K562 (cell line): ENCODE measurements at regions not wholly inside any gene's neighbourhood (a gene's known extent, or its start where the extent isn't known, plus 50 kb on each side); places are given as distances from the start of the nearest gene placed in this dataset.
A peak's percentile ranks its signal among the peaks of the same experiment; 100 is the strongest.

Source experiments
- ATAC-seq: fragments of 200-7000 bp; cut with Tn5 transposase; 3 replicates; pipeline ENCODE4 v1.9.1; 2020; ENCODE audit warnings: moderate library complexity
- BruUV-seq: library from RNA; stranded (reverse); fragments of 400-500 nt; replicated peaks from 2 replicates; lab custom pipeline; 2021; lab: Mats Ljungman, UMichigan
- CTCF ChIA-PET: fragments of 300-600 bp; formaldehyde crosslinking; extraction: SDS; loops from one replicate; lab custom pipeline; 2021; ENCODE audit warnings: low intra/inter-chr PET ratio; lab: Yijun Ruan, JAX
- POLR2A ChIA-PET: fragments of 300-600, 350-650 bp; sonication (Branson Sonifier 250); formaldehyde crosslinking; extraction: SDS; loops from one replicate; lab custom pipeline; 2021; ENCODE audit warnings: antibody characterized with exemption, inconsistent platforms; lab: Yijun Ruan, JAX
- DNase-seq, 4 experiments: peaks; one replicate each; pipeline versions ENCODE4 v3.0.0 to v3.0.0-alpha.2; 2011 to 2018; ENCODE audit warnings: low spot score in 3 of 4, mixed read lengths in 3 of 4; ENCODE audit errors: extremely low read depth in 1 of 4
- FAIRE-seq: peaks from 2 replicates; lab custom pipeline; 2011; peaks lifted over from hg19 to GRCh38; lab: Jason Lieb, UNC
- H2AFZ ChIP-seq: 2 replicates; pipeline ENCODE4 v1.6.0; 2011; ENCODE audit warnings: low read depth, low read length, control low read depth, inconsistent platforms
- H3K27ac ChIP-seq: fragments of 200-600 bp; 3 replicates; pipeline ENCODE4 v1.8.0; 2011; ENCODE audit warnings: low read depth, mild to moderate bottlenecking, control low read depth, inconsistent platforms, low read length, moderate library complexity, mixed read lengths; ENCODE audit errors: extremely low read depth
- H3K27me3 ChIP-seq, 2 experiments: fragments of 300-600 bp in 1 of 2; 2 replicates in 1 of 2; 3 replicates in 1 of 2; pipeline versions ENCODE4 v1.6.0 to v1.8.0; 2011; ENCODE audit warnings: inconsistent platforms in 2 of 2, low read length in 2 of 2, mild to moderate bottlenecking in 1 of 2, mixed read lengths in 1 of 2, moderate library complexity in 1 of 2; ENCODE audit not compliant: control insufficient read depth in 2 of 2, insufficient read depth in 2 of 2
- H3K36me3 ChIP-seq: fragments of 300-600 bp; 3 replicates; pipeline ENCODE4 v1.8.0; 2011; ENCODE audit warnings: mild to moderate bottlenecking, low read length, inconsistent platforms; ENCODE audit not compliant: control insufficient read depth, insufficient read depth
- H3K4me1 ChIP-seq, 2 experiments: fragments of 200-600 bp in 1 of 2; replicated peaks in 1 of 2; 2 replicates in 1 of 2; 3 replicates in 1 of 2; pipeline versions ENCODE4 v1.5.1 to v1.8.0; 2011; ENCODE audit warnings: inconsistent platforms in 2 of 2, low read length in 2 of 2, mild to moderate bottlenecking in 1 of 2, mixed read lengths in 1 of 2, moderate library complexity in 1 of 2; ENCODE audit not compliant: control insufficient read depth in 2 of 2, insufficient read depth in 2 of 2
- H3K4me2 ChIP-seq: 2 replicates; pipeline ENCODE4 v1.6.1; 2011; ENCODE audit warnings: low read length, control low read depth, inconsistent platforms, mixed read lengths; ENCODE audit not compliant: insufficient read depth
- H3K4me3 ChIP-seq: fragments of 200-600 bp; sonication (generic), shearing (Covaris generic); 2 replicates; pipeline ENCODE4 v1.5.1; 2016; ENCODE audit warnings: control low read depth, inconsistent platforms
- H3K79me2 ChIP-seq: fragments of 200-600 bp; 3 replicates; pipeline ENCODE4 v1.8.0; 2011; ENCODE audit warnings: low read length, inconsistent platforms; ENCODE audit not compliant: control insufficient read depth, insufficient read depth
- H3K9ac ChIP-seq, 2 experiments: 2 replicates each; pipeline versions ENCODE4 v1.6.0 to v1.6.1; 2011; ENCODE audit warnings: low read depth in 2 of 2, low read length in 2 of 2, control low read depth in 1 of 2, inconsistent platforms in 1 of 2, mild to moderate bottlenecking in 1 of 2, mixed read lengths in 1 of 2; ENCODE audit not compliant: insufficient read depth in 1 of 2
- H3K9me1 ChIP-seq: one replicate; pipeline ENCODE4 v1.6.0; 2011; ENCODE audit warnings: inconsistent platforms, mild to moderate bottlenecking, low read length, moderate library complexity; ENCODE audit not compliant: control insufficient read depth, insufficient read depth
- H3K9me3 ChIP-seq: replicated peaks from 2 replicates; pipeline ENCODE4 v1.5.1; 2011; ENCODE audit warnings: low read depth, low read length, inconsistent platforms; ENCODE audit not compliant: control insufficient read depth, insufficient read depth
- H4K20me1 ChIP-seq: replicated peaks from 2 replicates; pipeline ENCODE4 v1.6.1; 2011; ENCODE audit warnings: low read length, inconsistent platforms, mixed read lengths; ENCODE audit not compliant: control insufficient read depth, insufficient read depth
- CEBPB ChIP-seq: fragments of 450-650 bp; IDR thresholded peaks from 2 replicates; pipeline ENCODE4 v1.6.1; 2016; ENCODE audit warnings: missing genetic modification characterization, missing compliant biosample characterization
- CEBPG ChIP-seq, 3 experiments: fragments of 200-800 bp in 1 of 3; sonication (Bioruptor generic) in 1 of 3; sonication (generic) in 1 of 3; formaldehyde crosslinking in 1 of 3; IDR thresholded peaks in 2 of 3; conservative IDR thresholded peaks in 1 of 3; 2 replicates each; pipeline versions ENCODE4 v1.6.1 to v1.8.0; 2016 to 2022; ENCODE audit warnings: missing compliant biosample characterization in 2 of 3, missing genetic modification characterization in 2 of 3, mild to moderate bottlenecking in 1 of 3, missing genetic modification reagents in 1 of 3
- ESRRA ChIP-seq: fragments of 450-650 bp; IDR thresholded peaks from 2 replicates; pipeline ENCODE4 v1.6.1; 2014; ENCODE audit warnings: low read depth, mild to moderate bottlenecking, moderate library complexity, borderline replicate concordance
- HNRNPLL ChIP-seq: fragments of 200-400 bp; formaldehyde crosslinking; IDR thresholded peaks from 2 replicates; pipeline ENCODE4 v1.6.1; 2017; ENCODE audit warnings: low read length, low read depth, mild to moderate bottlenecking; ENCODE audit not compliant: poor library complexity, severe bottlenecking
- HOMEZ ChIP-seq: fragments of 250-450 bp; sonication (Bioruptor Pico); IDR thresholded peaks from 2 replicates; pipeline ENCODE4 v1.4.0; 2020; ENCODE audit warnings: mild to moderate bottlenecking, moderate library complexity
- MTA1 ChIP-seq: fragments of 450-650 bp; IDR thresholded peaks from 2 replicates; pipeline ENCODE4 v1.6.1; 2017; ENCODE audit warnings: borderline replicate concordance
- PHB2 ChIP-seq: fragments of 450-650 bp; IDR thresholded peaks from 2 replicates; pipeline ENCODE4 v1.6.1; 2017; ENCODE audit warnings: low read depth
- RBBP5 ChIP-seq: fragments of 200-600 bp; sonication (generic); IDR thresholded peaks from 2 replicates; pipeline ENCODE4 v1.6.1; 2012; ENCODE audit warnings: borderline replicate concordance, mild to moderate bottlenecking, low read length, control low read depth, inconsistent platforms; ENCODE audit not compliant: insufficient read depth, poor library complexity, severe bottlenecking
- SIN3A ChIP-seq, 2 experiments: fragments of 150-350 bp in 1 of 2; IDR thresholded peaks; 2 replicates each; pipeline ENCODE4 v1.6.1; 2011 to 2016; ENCODE audit warnings: borderline replicate concordance in 2 of 2, low read depth in 2 of 2, low read length in 2 of 2, mild to moderate bottlenecking in 2 of 2, moderate library complexity in 2 of 2; ENCODE audit not compliant: control insufficient read depth in 1 of 2
- ZNF561 ChIP-seq: fragments of 450-650 bp; formaldehyde crosslinking; conservative IDR thresholded peaks from 2 replicates; pipeline ENCODE4 v1.4.0; 2020; ENCODE audit warnings: mild to moderate bottlenecking, moderate library complexity
- ZNF77 ChIP-seq: fragments of 250-450 bp; sonication (Bioruptor Pico); IDR thresholded peaks from 2 replicates; pipeline ENCODE4 v1.5.0; 2020
- in situ Hi-C: fragments of 300-500 bp; cut with MboI; formaldehyde crosslinking; loops from 4 replicates; pipeline ENCODE4 v1.15.0; 2018; ENCODE audit warnings: inconsistent platforms, mixed read lengths
- intact Hi-C: fragments of 100-400 bp; cut with micrococcal nuclease; formaldehyde crosslinking; loops from 2 replicates; pipeline ENCODE4 v1.14.2; 2022
- TF ChIP-seq, protein P1 (sequence below): sonication (generic); formaldehyde crosslinking; IDR thresholded peaks from 2 replicates; pipeline ENCODE4 v1.8.0; 2022; ENCODE audit warnings: mild to moderate bottlenecking, missing genetic modification reagents, borderline replicate concordance
- TF ChIP-seq, protein P2 (sequence below): fragments of 250-450 bp; sonication (Bioruptor Pico); IDR thresholded peaks from 2 replicates; pipeline ENCODE4 v1.5.1; 2021; ENCODE audit warnings: mild to moderate bottlenecking
- TF ChIP-seq, protein P3 (sequence below): fragments of 250-450 bp; sonication (Bioruptor Pico); IDR thresholded peaks from 2 replicates; pipeline ENCODE4 v1.4.0; 2020

DNA sequence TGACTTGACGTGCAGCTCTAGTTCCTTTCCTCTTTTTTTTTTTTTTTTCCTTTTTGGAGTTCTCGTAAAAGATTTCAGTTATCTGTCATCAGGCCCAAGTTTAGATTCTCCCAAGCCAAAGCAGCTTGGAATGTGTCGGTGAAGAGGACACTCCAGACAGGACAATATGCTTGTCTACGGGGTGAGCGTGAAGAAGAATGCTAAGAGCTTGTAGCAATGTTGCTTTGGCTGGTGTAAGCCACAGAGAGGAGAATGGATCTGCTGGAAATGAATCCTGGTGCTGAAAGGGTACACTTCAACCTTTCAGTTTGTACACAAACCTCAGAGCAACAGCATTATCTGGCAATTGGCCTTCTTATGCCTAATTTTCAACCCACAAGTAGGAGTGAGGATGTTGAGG lies 92.4 kb downstream of the ISL1 start (continued):
- no peak for TF ChIP-seq RBBP5
- TF ChIP-seq, protein P1, sequence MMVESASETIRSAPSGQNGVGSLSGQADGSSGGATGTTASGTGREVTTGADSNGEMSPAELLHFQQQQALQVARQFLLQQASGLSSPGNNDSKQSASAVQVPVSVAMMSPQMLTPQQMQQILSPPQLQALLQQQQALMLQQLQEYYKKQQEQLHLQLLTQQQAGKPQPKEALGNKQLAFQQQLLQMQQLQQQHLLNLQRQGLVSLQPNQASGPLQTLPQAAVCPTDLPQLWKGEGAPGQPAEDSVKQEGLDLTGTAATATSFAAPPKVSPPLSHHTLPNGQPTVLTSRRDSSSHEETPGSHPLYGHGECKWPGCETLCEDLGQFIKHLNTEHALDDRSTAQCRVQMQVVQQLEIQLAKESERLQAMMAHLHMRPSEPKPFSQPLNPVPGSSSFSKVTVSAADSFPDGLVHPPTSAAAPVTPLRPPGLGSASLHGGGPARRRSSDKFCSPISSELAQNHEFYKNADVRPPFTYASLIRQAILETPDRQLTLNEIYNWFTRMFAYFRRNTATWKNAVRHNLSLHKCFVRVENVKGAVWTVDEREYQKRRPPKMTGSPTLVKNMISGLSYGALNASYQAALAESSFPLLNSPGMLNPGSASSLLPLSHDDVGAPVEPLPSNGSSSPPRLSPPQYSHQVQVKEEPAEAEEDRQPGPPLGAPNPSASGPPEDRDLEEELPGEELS (CRISPR knock-in tag) = no peak
- no peak for TF ChIP-seq HNRNPLL
- TF ChIP-seq, protein P2, sequence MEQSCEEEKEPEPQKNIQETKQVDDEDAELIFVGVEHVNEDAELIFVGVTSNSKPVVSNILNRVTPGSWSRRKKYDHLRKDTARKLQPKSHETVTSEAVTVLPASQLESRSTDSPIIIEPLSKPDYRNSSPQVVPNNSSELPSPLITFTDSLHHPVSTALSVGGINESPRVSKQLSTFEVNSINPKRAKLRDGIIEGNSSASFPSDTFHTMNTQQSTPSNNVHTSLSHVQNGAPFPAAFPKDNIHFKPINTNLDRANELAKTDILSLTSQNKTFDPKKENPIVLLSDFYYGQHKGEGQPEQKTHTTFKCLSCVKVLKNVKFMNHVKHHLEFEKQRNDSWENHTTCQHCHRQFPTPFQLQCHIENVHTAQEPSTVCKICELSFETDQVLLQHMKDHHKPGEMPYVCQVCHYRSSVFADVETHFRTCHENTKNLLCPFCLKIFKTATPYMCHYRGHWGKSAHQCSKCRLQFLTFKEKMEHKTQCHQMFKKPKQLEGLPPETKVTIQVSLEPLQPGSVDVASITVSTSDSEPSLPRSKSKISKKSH (CRISPR knock-in tag) = no peak
- TF ChIP-seq PHB2 = no peak
- TF ChIP-seq, protein P3, sequence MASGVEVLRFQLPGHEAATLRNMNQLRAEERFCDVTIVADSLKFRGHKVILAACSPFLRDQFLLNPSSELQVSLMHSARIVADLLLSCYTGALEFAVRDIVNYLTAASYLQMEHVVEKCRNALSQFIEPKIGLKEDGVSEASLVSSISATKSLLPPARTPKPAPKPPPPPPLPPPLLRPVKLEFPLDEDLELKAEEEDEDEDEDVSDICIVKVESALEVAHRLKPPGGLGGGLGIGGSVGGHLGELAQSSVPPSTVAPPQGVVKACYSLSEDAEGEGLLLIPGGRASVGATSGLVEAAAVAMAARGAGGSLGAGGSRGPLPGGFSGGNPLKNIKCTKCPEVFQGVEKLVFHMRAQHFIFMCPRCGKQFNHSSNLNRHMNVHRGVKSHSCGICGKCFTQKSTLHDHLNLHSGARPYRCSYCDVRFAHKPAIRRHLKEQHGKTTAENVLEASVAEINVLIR (CRISPR knock-in tag) = no peak

DNA sequence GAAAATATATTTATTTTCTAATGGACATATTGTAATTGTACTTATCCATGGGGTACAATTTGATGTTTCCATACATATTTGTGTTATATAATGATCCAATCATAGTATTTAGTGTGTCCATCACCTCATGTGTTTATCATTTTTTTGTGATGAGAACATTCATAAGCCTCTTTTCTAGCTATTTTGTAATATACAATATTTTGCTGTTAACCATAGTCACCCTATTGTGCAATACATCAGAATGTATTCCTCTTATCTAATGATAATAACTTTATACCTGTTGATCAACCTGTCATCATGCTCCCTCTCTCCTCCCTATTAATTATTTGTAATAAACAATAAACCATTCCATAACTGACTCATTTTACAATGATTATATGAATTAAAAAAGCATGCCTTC lies 93.2 kb downstream of the ISL1 start:
- Histone ChIP-seq H3K4me2 (no peak overlapping the region), H3K9me3 (no peaks in the 10 kb centered on the region), H3K9me1 (no peaks in the 10 kb centered on the region), H3K27me3 (no peaks in the 10 kb centered on the region), H3K79me2 (no peaks in the 10 kb centered on the region), H2AFZ (no peak overlapping the region), H4K20me1 (no peaks in the 10 kb centered on the region), H3K27ac (no peak overlapping the region), H3K36me3 (no peaks in the 10 kb centered on the region), H3K9ac (no peak overlapping the region), H3K4me1 (no peaks in the 10 kb centered on the region), H3K4me3 (no peak overlapping the region)
- no TSS peak for BruUV-seq
- intact Hi-C loops = no loop called here
- CTCF ChIA-PET = no interaction called here
- POLR2A ChIA-PET = no interaction called here
- no peak for FAIRE-seq
- TF ChIP-seq ZNF561 (CRISPR knock-in tag) (no peak), ESRRA (no peak), CEBPG (CRISPR knock-in tag; IDR thresholded peaks at IDR 0.05) (no peak), CEBPG (tag; conservative IDR thresholded peaks at IDR 0.05 in 1 of 2, IDR thresholded peaks at IDR 0.05 in 1 of 2) (peak in 1 of 2 experiments; percentile 82; a peak in 2 of 4 replicates), MTA1 (no peak), HOMEZ (no peak), CEBPB (tag) (peak; percentile 44; the same call in 1 of the 2 replicates), SIN3A (IDR thresholded peaks at IDR 0.05; ENCODE audit: borderline replicate concordance in 2 of 2, control insufficient read depth in 1 of 2, low read depth in 2 of 2, low read length in 2 of 2) (no peak), ZNF77 (CRISPR knock-in tag) (no peak)
- ATAC-seq = no peak
- DNase-seq = no peak
- in situ Hi-C loops = no loop called here
